GM06990 (cell line): ENCODE measurements at regions not wholly inside any gene's neighbourhood (a gene's known extent, or its start where the extent isn't known, plus 50 kb on each side); places are given as distances from the start of the nearest gene placed in this dataset.
A peak's percentile ranks its signal among the peaks of the same experiment; 100 is the strongest.
"Not testable (repeated sequence)": the region's sequence is repeated elsewhere in the genome, so short reads cannot be mapped to it uniquely, and the experiment has no call there.

Experiments
- DNase-seq: peaks from one replicate; pipeline ENCODE4 v3.0.0-alpha.2; 2011; ENCODE audit not compliant: insufficient read length; ENCODE audit errors: extremely low read depth
- H3K27me3 ChIP-seq: replicated peaks from 2 replicates; pipeline ENCODE4 v1.6.0; 2011; ENCODE audit warnings: low read length; ENCODE audit not compliant: control insufficient read depth, insufficient read depth
- H3K36me3 ChIP-seq: 2 replicates; pipeline ENCODE4 v1.5.1; 2011; ENCODE audit warnings: low read length; ENCODE audit not compliant: control insufficient read depth, insufficient read depth
- H3K4me3 ChIP-seq: replicated peaks from 2 replicates; pipeline ENCODE4 v1.5.1; 2011; ENCODE audit warnings: low read depth, mild to moderate bottlenecking, control low read depth, low read length
- TF ChIP-seq, protein P1 (sequence below): IDR thresholded peaks from 2 replicates; pipeline ENCODE4 v1.5.1; 2011; ENCODE audit warnings: low read length, control low read depth, mild to moderate bottlenecking, inconsistent platforms; ENCODE audit not compliant: insufficient read depth, poor library complexity, severe bottlenecking

DNA sequence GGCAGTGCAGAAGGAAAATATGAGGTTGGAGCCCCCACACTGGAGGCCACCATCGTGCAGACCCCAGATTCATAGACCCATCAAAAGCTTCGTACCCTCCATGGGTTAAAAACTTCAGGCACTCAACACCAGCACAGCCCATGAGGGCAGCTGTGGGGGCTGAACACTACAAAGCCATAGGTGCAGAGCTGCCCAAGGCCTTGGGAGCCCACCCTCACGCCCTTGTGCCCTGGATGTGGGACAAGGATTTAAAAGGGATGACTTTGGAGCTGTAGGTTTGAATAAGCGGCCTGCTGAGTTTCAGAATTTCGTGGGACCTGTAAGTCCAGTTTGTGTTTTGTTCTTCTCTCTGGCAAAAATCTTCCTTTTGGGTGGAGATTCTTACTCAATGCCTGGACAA, 747.6 kb downstream of the SPATA31A6 start:
- not testable (repeated sequence) for H3K4me3 ChIP-seq, H3K27me3 ChIP-seq, H3K36me3 ChIP-seq, DNase-seq

DNA sequence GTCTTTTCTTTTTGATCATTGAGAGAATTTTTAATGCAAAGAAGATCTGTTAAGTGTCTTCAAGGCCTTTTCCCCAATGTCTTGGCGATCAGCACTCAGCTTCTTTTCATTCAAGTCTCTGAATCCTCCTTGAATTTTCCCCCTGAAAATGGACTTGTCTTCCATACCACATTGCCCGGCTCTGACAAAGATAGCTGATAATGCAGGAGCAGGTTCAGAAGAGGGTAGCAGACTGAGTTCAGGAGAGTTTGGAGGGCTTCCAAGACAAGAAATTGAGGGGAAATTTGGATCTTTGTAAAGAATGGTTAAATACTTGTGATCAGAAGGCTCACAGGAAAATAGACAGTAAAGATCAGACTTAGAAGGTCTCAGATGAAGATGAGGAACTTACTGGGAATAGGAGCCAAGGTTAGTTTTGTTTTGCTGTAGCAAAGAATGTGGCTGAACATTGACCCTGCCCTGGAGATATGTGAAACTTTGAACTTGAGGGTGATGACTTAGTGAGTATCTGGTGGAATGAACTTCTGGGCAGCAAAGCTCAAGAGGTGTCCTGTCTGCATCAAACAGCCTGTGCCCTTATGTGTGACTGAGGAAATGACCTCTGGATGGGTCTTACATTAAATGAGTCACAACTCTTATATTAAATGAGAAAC, 754.2 kb downstream of the SPATA31A6 start:
- not testable (repeated sequence) for H3K36me3 ChIP-seq, H3K4me3 ChIP-seq, DNase-seq, H3K27me3 ChIP-seq

DNA sequence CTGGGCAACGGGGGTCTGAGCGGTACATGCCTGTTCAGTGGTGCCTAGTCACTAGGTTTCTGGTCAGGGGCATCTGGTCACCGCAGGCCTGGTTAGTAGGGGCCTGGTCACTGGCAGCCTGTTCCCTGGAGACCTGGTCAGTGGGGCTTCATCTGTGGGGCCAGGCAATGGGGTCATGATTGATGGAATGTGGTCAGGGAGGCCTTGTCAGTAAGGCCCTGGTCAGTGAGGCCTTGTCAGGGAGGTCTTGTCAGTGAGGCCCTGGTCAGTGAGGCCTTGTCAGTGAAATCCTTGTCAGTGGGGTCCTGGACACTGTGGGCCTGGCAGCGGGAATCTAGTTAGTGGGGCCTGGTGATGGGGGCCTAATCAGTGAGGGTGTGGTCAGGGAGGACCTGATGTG, 763.6 kb downstream of the SPATA31A6 start:
- H3K36me3 ChIP-seq, H3K4me3 ChIP-seq, DNase-seq, H3K27me3 ChIP-seq: not testable (repeated sequence)

DNA sequence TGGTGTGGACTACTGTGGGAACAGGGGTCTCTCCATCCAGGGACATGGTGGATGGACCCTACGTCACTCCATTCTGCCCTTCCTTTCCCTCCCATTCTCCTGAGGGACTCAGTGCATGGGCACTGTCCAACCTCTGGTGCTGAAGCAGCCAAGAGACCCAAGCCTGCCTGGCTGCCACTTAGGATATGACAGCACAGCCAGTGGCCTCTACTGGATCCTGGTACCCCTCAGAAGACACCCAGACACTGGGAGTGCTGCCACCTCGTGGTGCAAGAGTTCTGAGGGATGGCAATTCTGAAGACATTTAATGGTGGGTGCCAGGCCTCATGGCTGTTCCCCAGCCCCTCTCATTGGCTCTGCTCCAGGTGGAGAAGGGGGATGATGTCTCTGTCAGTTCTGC, 767.8 kb downstream of the SPATA31A6 start:
- not testable (repeated sequence) for H3K4me3 ChIP-seq, DNase-seq, H3K27me3 ChIP-seq, H3K36me3 ChIP-seq
- TF ChIP-seq, protein P1, sequence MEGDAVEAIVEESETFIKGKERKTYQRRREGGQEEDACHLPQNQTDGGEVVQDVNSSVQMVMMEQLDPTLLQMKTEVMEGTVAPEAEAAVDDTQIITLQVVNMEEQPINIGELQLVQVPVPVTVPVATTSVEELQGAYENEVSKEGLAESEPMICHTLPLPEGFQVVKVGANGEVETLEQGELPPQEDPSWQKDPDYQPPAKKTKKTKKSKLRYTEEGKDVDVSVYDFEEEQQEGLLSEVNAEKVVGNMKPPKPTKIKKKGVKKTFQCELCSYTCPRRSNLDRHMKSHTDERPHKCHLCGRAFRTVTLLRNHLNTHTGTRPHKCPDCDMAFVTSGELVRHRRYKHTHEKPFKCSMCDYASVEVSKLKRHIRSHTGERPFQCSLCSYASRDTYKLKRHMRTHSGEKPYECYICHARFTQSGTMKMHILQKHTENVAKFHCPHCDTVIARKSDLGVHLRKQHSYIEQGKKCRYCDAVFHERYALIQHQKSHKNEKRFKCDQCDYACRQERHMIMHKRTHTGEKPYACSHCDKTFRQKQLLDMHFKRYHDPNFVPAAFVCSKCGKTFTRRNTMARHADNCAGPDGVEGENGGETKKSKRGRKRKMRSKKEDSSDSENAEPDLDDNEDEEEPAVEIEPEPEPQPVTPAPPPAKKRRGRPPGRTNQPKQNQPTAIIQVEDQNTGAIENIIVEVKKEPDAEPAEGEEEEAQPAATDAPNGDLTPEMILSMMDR: peak; percentile 3

DNA sequence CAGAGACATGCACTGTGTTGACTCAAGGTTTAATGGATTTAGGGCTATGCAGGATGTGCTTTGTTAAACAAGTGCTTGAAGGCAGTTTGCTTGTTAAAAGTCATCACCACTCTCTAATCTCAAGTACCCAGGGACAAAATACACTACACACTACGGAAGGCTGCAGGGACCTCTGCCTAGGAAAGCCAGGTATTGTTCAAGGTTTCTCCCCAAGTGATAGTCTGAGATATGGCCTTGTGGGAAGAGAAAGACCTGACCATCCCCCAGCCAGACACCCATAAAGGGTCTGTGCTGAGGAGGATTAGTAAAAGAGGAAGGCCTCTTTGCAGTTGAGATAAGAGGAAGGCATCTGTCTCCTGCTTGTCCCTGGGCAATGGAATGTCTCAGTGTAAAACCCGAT, 781.7 kb downstream of the SPATA31A6 start:
- H3K4me3 ChIP-seq, DNase-seq, H3K27me3 ChIP-seq, H3K36me3 ChIP-seq: not testable (repeated sequence)

DNA sequence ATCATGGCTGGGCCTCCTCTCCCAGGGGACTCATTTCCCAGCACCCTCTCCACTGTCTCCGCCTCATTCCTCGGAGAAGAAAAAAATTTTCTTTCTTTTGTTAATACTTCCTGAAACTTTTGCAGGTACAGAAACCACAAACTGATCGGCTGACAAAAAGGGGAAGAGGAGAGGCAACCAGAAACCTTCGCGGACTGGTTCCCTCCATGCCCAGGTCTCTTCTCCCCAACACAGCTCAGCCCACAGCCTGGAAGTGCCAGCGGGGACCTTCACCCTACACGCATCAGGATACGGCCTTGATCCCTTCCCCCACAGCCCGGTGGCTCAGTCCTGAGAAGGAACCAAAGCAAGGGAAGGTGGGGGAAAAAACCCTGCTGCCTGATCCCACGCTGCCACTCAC, 788.4 kb downstream of the SPATA31A6 start:
- H3K36me3 ChIP-seq, H3K4me3 ChIP-seq, DNase-seq, H3K27me3 ChIP-seq: not testable (repeated sequence)

DNA sequence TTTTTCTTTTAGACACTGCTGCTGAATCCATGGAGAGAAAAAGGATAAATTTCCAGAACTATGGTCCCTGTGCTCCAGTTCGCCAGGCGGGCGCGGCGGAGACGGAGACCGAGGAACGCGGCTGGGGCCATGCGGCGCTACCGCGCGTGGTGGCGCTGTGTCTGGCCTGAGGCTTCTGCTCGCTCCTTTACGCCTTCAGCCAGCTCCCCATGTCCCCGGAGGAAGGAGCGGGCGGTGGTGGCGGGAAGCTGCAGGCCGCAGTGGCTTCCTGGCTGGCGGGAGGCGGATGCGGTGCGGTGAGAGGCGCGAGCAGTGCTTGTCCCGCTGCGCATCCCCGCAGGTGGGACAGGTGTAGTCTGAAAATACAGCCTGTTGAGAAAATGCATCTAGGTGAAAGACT, 791.3 kb downstream of the SPATA31A6 start:
- H3K27me3 ChIP-seq, H3K36me3 ChIP-seq, H3K4me3 ChIP-seq, DNase-seq: not testable (repeated sequence)

DNA sequence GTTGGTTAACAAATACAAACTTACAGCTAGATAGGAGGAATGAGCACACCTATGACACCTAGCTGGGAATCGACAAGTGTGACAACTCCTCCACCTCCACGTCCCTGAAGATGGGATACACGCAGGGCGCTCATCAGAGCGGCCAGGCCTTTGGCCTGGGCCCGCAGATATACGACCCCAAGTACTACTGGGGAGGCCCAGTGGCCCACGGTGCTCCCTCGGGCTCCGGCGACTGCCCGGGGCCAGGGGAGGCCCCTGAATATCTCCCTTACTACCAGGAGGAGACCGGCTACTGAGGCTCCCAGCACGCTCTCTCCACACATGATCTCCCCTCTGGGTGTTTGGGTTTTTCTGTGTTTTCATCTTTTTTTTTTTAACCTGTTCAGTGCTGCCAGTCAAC, 801.3 kb downstream of the SPATA31A6 start:
- not testable (repeated sequence) for H3K36me3 ChIP-seq, H3K4me3 ChIP-seq, H3K27me3 ChIP-seq, DNase-seq
